SK-N-SH (cell line): ENCODE measurements at regions not wholly inside any gene's neighbourhood (a gene's known extent, or its start where the extent isn't known, plus 50 kb on each side); places are given as distances from the start of the nearest gene placed in this dataset.

Experiments used
- CTCF ChIA-PET: fragments of 300-600, 350-600 bp; formaldehyde crosslinking; extraction: SDS; loops from one replicate; lab custom pipeline; 2021; lab: Yijun Ruan, JAX
- POLR2A ChIA-PET: fragments of 350-600 bp; sonication (Branson Sonifier 250); formaldehyde crosslinking; extraction: SDS; loops from one replicate; lab custom pipeline; 2020; ENCODE audit warnings: antibody characterized with exemption, inconsistent platforms; lab: Yijun Ruan, JAX
- DNase-seq: peaks from one replicate; pipeline ENCODE4 v3.0.0; 2012
- H2AFZ ChIP-seq: fragments of 200-600 bp; sonication (generic); 2 replicates; pipeline ENCODE4 v1.8.1; 2016; ENCODE audit warnings: antibody characterized with exemption, mild to moderate bottlenecking, low read depth
- H3F3A ChIP-seq: fragments of 200-600 bp; sonication (generic); replicated peaks from 2 replicates; pipeline ENCODE3; 2016; ENCODE audit warnings: antibody characterized with exemption, mild to moderate bottlenecking; ENCODE audit not compliant: insufficient read depth
- H3K27ac ChIP-seq, 2 experiments: fragments of 200-500 bp in 1 of 2; fragments of 200-600 bp in 1 of 2; sonication (Bioruptor generic) in 1 of 2; sonication (generic), shearing (Covaris generic) in 1 of 2; 2 replicates each; pipeline versions ENCODE4 v1.5.1 to v1.6.1; 2014 to 2016; ENCODE audit warnings: low read depth in 2 of 2, inconsistent platforms in 1 of 2, low read length in 1 of 2, mild to moderate bottlenecking in 1 of 2, mixed read lengths in 1 of 2
- H3K27me3 ChIP-seq: fragments of 200-600 bp; sonication (generic), shearing (Covaris generic); 2 replicates; pipeline ENCODE4 v1.6.1; 2016; ENCODE audit warnings: mixed run types; ENCODE audit not compliant: insufficient read depth
- H3K36me3 ChIP-seq, 2 experiments: fragments of 200-500 bp in 1 of 2; fragments of 200-600 bp in 1 of 2; sonication (Bioruptor generic) in 1 of 2; sonication (generic) in 1 of 2; replicated peaks in 1 of 2; 2 replicates each; pipeline versions ENCODE3 to v1.5.1; 2014 to 2016; ENCODE audit warnings: low read length in 1 of 2, mild to moderate bottlenecking in 1 of 2; ENCODE audit not compliant: insufficient read depth in 2 of 2, control insufficient read depth in 1 of 2
- H3K4me1 ChIP-seq, 2 experiments: fragments of 200-500 bp in 1 of 2; fragments of 200-600 bp in 1 of 2; sonication (Bioruptor generic) in 1 of 2; sonication (generic), shearing (Covaris generic) in 1 of 2; 2 replicates each; pipeline versions ENCODE4 v1.5.1 to v1.6.1; 2014 to 2016; ENCODE audit warnings: low read depth in 1 of 2, low read length in 1 of 2, mixed run types in 1 of 2; ENCODE audit not compliant: insufficient read depth in 2 of 2, control insufficient read depth in 1 of 2
- H3K4me2 ChIP-seq: fragments of 200-600 bp; sonication (generic), shearing (Covaris generic); 2 replicates; pipeline ENCODE4 v1.6.1; 2017; ENCODE audit warnings: mixed run types
- H3K4me3 ChIP-seq, 2 experiments: fragments of 200-500 bp in 1 of 2; fragments of 200-600 bp in 1 of 2; sonication (Bioruptor generic) in 1 of 2; sonication (generic), shearing (Covaris generic) in 1 of 2; 2 replicates each; pipeline versions ENCODE4 v1.5.1 to v1.8.1; 2014 to 2016; ENCODE audit warnings: low read depth in 2 of 2, inconsistent platforms in 1 of 2, low read length in 1 of 2, mild to moderate bottlenecking in 1 of 2, mixed read lengths in 1 of 2, moderate library complexity in 1 of 2
- H3K79me2 ChIP-seq: fragments of 200-600 bp; sonication (generic); 2 replicates; pipeline ENCODE4 v1.8.1; 2017; ENCODE audit warnings: mild to moderate bottlenecking; ENCODE audit not compliant: insufficient read depth
- H3K9ac ChIP-seq: fragments of 200-600 bp; sonication (generic); 2 replicates; pipeline ENCODE4 v1.6.1; 2017; ENCODE audit warnings: mixed run types
- H3K9me2 ChIP-seq: fragments of 200-600 bp; sonication (generic); 2 replicates; pipeline ENCODE4 v1.6.1; 2017; ENCODE audit warnings: mixed run types
- H3K9me3 ChIP-seq: fragments of 200-600 bp; sonication (generic); 2 replicates; pipeline ENCODE4 v1.6.1; 2017; ENCODE audit warnings: mixed run types, mild to moderate bottlenecking, moderate library complexity
- H4K20me1 ChIP-seq: fragments of 200-600 bp; sonication (generic); 2 replicates; pipeline ENCODE4 v1.6.1; 2017; ENCODE audit warnings: mild to moderate bottlenecking, mixed run types; ENCODE audit not compliant: insufficient read depth
- CHD2 ChIP-seq: fragments of 150-350 bp; IDR thresholded peaks from 2 replicates; pipeline ENCODE4 v1.6.1; 2018; ENCODE audit warnings: low read length; ENCODE audit not compliant: partially characterized antibody
- EP300 ChIP-seq, 2 experiments: IDR thresholded peaks; 2 replicates each; pipeline versions ENCODE4 v1.4.0 to v1.6.1; 2012; ENCODE audit warnings: borderline replicate concordance in 1 of 2, low read depth in 1 of 2, low read length in 1 of 2
- EZH2phosphoT487 ChIP-seq: fragments of 200-600 bp; sonication (generic); IDR thresholded peaks from 2 replicates; pipeline ENCODE4 v1.6.1; 2017; ENCODE audit warnings: low read depth, mixed run types, mild to moderate bottlenecking, antibody characterized with exemption, moderate library complexity, borderline replicate concordance
- FOSL2 ChIP-seq: IDR thresholded peaks from 2 replicates; pipeline ENCODE4 v1.4.0; 2012; ENCODE audit warnings: low read depth, mild to moderate bottlenecking, moderate library complexity, borderline replicate concordance
- GABPA ChIP-seq: IDR thresholded peaks from 2 replicates; pipeline ENCODE4 v1.4.0; 2012; ENCODE audit warnings: low read depth, mild to moderate bottlenecking
- GATA2 ChIP-seq: sonication (generic); formaldehyde crosslinking; IDR thresholded peaks from 2 replicates; pipeline ENCODE4 v1.5.0; 2020; ENCODE audit warnings: mild to moderate bottlenecking, missing genetic modification reagents
- JUND ChIP-seq: IDR thresholded peaks from 2 replicates; pipeline ENCODE4 v1.4.0; 2012
- MEF2A ChIP-seq: IDR thresholded peaks from 2 replicates; pipeline ENCODE4 v1.4.0; 2012; ENCODE audit warnings: low read depth, borderline replicate concordance
- MXI1 ChIP-seq: IDR thresholded peaks from 2 replicates; pipeline ENCODE4 v1.6.1; 2012; ENCODE audit warnings: mild to moderate bottlenecking, low read depth, low read length, improper control_type of control experiment
- NFIC ChIP-seq: IDR thresholded peaks from 2 replicates; pipeline ENCODE4 v1.4.0; 2012; ENCODE audit warnings: borderline replicate concordance
- NRF1 ChIP-seq: IDR thresholded peaks from 2 replicates; pipeline ENCODE4 v1.6.1; 2012; ENCODE audit warnings: low read depth, mild to moderate bottlenecking, low read length
- POLR2AphosphoS5 ChIP-seq: IDR thresholded peaks from 2 replicates; pipeline ENCODE4 v1.6.1; 2012; ENCODE audit warnings: low read depth, low read length
- RAD21 ChIP-seq: IDR thresholded peaks from 2 replicates; pipeline ENCODE4 v1.6.1; 2012; ENCODE audit warnings: mild to moderate bottlenecking, low read length
- RFX5 ChIP-seq: IDR thresholded peaks from 2 replicates; pipeline ENCODE4 v1.6.1; 2012; ENCODE audit warnings: mild to moderate bottlenecking, improper control_type of control experiment, low read length
- RXRA ChIP-seq: IDR thresholded peaks from 2 replicates; pipeline ENCODE4 v1.4.0; 2012; ENCODE audit warnings: low read depth, mild to moderate bottlenecking, borderline replicate concordance
- SIN3A ChIP-seq: IDR thresholded peaks from 2 replicates; pipeline ENCODE4 v1.6.1; 2012; ENCODE audit warnings: low read depth, mild to moderate bottlenecking, low read length, moderate library complexity, borderline replicate concordance
- SMC3 ChIP-seq: IDR thresholded peaks from 2 replicates; pipeline ENCODE4 v1.6.1; 2012; ENCODE audit warnings: low read depth, low read length, improper control_type of control experiment
- WGBS: methylation state at CpG from one replicate; pipeline ENCODE4 v1.1.6; 2017; ENCODE audit warnings: low lambda C conversion rate; 5-methylcytosine and 5-hydroxymethylcytosine counted together
- TF ChIP-seq, protein P1 (sequence below): IDR thresholded peaks from 2 replicates; pipeline ENCODE4; 2012
- TF ChIP-seq, protein P2 (sequence below): IDR thresholded peaks from 2 replicates; pipeline ENCODE4 v1.4.0; 2012; ENCODE audit warnings: low read depth, borderline replicate concordance
- TF ChIP-seq, protein P3 (sequence below): fragments of 200-600 bp; sonication (generic); IDR thresholded peaks from 2 replicates; pipeline ENCODE4 v1.6.1; 2017; ENCODE audit warnings: antibody characterized with exemption, mild to moderate bottlenecking, moderate library complexity
- TF ChIP-seq, protein P4 (sequence below): fragments of 150-350 bp; IDR thresholded peaks from 2 replicates; pipeline ENCODE4 v1.6.1; 2017; ENCODE audit warnings: antibody characterized with exemption, low read length, low read depth, borderline replicate concordance
- TF ChIP-seq, protein P5 (sequence below): IDR thresholded peaks from 2 replicates; pipeline ENCODE4 v1.4.0; 2012; ENCODE audit warnings: low read depth

DNA sequence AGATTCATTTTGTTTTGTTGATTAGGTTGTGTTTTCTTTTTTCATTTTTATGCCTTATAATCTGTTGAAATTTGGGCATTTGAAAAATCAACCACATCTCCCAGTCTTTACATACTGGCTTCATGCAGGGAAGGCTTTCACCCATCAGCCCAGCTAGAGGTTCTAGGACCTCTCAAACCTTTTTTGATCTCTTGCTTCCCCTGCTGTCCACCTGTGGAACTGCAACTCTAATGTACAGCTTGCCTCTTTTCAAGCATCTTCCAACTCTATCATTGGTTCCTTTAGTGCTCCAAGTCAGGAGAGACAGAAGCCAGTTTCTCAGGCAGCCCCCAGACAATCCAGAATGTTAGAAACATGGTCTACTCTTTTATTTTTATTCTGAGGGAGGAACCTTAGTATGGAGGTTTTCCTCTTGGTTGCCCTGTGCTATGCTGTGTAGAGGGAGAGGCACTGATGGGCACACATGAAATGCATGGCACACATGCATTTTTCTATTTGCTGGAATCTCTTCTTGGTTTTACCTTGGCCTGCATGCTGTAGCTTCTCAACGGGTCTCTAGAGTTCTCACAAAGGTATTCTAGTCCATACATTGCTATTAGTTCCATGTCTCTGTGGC, 107.2 kb upstream of the L3MBTL4 start:
- no peak overlapping the region for H3K9ac ChIP-seq
- no peaks in the 10 kb centered on the region for H3K4me1 ChIP-seq
- POLR2A ChIA-PET, result no interaction called here
- H3K36me3 ChIP-seq, result no peaks in the 10 kb centered on the region
- H3K9me2 ChIP-seq, result no peaks in the 10 kb centered on the region
- H3K79me2 ChIP-seq, result no peaks in the 10 kb centered on the region
- no peak overlapping the region for H3K27ac ChIP-seq
- H3F3A ChIP-seq, result no peaks in the 10 kb centered on the region
- TF ChIP-seq POLR2AphosphoS5, result no peak
- TF ChIP-seq, protein P1, sequence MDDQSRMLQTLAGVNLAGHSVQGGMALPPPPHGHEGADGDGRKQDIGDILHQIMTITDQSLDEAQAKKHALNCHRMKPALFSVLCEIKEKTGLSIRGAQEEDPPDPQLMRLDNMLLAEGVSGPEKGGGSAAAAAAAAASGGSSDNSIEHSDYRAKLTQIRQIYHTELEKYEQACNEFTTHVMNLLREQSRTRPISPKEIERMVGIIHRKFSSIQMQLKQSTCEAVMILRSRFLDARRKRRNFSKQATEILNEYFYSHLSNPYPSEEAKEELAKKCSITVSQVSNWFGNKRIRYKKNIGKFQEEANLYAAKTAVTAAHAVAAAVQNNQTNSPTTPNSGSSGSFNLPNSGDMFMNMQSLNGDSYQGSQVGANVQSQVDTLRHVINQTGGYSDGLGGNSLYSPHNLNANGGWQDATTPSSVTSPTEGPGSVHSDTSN, result no peak
- no peak for TF ChIP-seq GATA2 (CRISPR knock-in tag)
- TF ChIP-seq FOSL2, result no peak
- TF ChIP-seq JUND, result no peak
- no peak for TF ChIP-seq NRF1
- TF ChIP-seq GABPA, result no peak
- TF ChIP-seq, protein P2, sequence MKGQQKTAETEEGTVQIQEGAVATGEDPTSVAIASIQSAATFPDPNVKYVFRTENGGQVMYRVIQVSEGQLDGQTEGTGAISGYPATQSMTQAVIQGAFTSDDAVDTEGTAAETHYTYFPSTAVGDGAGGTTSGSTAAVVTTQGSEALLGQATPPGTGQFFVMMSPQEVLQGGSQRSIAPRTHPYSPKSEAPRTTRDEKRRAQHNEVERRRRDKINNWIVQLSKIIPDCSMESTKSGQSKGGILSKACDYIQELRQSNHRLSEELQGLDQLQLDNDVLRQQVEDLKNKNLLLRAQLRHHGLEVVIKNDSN, result no peak
- TF ChIP-seq SMC3, result peak; percentile 58
- no peak for TF ChIP-seq SIN3A
- no peak for TF ChIP-seq CHD2
- TF ChIP-seq NFIC, result no peak
- TF ChIP-seq EP300 (IDR thresholded peaks at IDR 0.05; ENCODE audit: borderline replicate concordance in 1 of 2, low read depth in 1 of 2, low read length in 1 of 2), result no peak
- TF ChIP-seq, protein P3, sequence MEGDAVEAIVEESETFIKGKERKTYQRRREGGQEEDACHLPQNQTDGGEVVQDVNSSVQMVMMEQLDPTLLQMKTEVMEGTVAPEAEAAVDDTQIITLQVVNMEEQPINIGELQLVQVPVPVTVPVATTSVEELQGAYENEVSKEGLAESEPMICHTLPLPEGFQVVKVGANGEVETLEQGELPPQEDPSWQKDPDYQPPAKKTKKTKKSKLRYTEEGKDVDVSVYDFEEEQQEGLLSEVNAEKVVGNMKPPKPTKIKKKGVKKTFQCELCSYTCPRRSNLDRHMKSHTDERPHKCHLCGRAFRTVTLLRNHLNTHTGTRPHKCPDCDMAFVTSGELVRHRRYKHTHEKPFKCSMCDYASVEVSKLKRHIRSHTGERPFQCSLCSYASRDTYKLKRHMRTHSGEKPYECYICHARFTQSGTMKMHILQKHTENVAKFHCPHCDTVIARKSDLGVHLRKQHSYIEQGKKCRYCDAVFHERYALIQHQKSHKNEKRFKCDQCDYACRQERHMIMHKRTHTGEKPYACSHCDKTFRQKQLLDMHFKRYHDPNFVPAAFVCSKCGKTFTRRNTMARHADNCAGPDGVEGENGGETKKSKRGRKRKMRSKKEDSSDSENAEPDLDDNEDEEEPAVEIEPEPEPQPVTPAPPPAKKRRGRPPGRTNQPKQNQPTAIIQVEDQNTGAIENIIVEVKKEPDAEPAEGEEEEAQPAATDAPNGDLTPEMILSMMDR, result peak; percentile 73
- TF ChIP-seq EZH2phosphoT487, result no peak
- TF ChIP-seq, protein P4, sequence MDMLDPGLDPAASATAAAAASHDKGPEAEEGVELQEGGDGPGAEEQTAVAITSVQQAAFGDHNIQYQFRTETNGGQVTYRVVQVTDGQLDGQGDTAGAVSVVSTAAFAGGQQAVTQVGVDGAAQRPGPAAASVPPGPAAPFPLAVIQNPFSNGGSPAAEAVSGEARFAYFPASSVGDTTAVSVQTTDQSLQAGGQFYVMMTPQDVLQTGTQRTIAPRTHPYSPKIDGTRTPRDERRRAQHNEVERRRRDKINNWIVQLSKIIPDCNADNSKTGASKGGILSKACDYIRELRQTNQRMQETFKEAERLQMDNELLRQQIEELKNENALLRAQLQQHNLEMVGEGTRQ, result no peak
- peak; percentile 66 for TF ChIP-seq RAD21
- TF ChIP-seq MXI1, result no peak
- TF ChIP-seq, protein P5, sequence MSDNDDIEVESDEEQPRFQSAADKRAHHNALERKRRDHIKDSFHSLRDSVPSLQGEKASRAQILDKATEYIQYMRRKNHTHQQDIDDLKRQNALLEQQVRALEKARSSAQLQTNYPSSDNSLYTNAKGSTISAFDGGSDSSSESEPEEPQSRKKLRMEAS, result no peak
- TF ChIP-seq RXRA, result no peak
- no peak for TF ChIP-seq MEF2A
- TF ChIP-seq RFX5, result no peak
- H2AFZ ChIP-seq, result no peak overlapping the region
- no peaks in the 10 kb centered on the region for H3K9me3 ChIP-seq
- no peaks in the 10 kb centered on the region for H3K27me3 ChIP-seq
- DNase-seq, result no peak
- H3K4me3 ChIP-seq, result 0 out of 4 replicates have a peak overlapping the region, but pooled peaks of 1 of the 2 experiments have one; percentile 11
- H4K20me1 ChIP-seq, result no peaks in the 10 kb centered on the region
- 5% methylated on average over 1 of the region's 1 CpG for WGBS
- H3K4me2 ChIP-seq, result no peak overlapping the region
- CTCF ChIA-PET, result interaction anchor here (0.6 to 1.7 kb wide), 6 partner anchors 10 to 643 kb away, joined by 3 to 8 read pairs (median 4); no protein-coding TSS in a partner anchor
